ACHN (cell line): ENCODE measurements at regions not wholly inside any gene's neighbourhood (a gene's known extent, or its start where the extent isn't known, plus 50 kb on each side); places are given as distances from the start of the nearest gene placed in this dataset.
A peak's percentile ranks its signal among the peaks of the same experiment; 100 is the strongest.

ENCODE experiments used
- DNase-seq: peaks from one replicate; pipeline ENCODE4 v3.0.0-alpha.2; 2015
- in situ Hi-C: cut with HindIII; loops from 2 replicates; pipeline ENCODE4 v1.10.0; 2017; ENCODE audit warnings: low sequenced_read_pairs, low pct_ligation_motif_present, low pct_unique_long_range_greater_than_20kb

- in situ Hi-C loops: no loop called here
- DNase-seq: peak; percentile 70
These were observed 64.3 kb upstream of the TRABD2B start for GRCh38 chr1:48061162-48062136.

- no peak for DNase-seq
- in situ Hi-C loops: no loop called here
These were observed 62.1 kb upstream of the TRABD2B start for GRCh38 chr1:48059289-48059688.

DNA sequence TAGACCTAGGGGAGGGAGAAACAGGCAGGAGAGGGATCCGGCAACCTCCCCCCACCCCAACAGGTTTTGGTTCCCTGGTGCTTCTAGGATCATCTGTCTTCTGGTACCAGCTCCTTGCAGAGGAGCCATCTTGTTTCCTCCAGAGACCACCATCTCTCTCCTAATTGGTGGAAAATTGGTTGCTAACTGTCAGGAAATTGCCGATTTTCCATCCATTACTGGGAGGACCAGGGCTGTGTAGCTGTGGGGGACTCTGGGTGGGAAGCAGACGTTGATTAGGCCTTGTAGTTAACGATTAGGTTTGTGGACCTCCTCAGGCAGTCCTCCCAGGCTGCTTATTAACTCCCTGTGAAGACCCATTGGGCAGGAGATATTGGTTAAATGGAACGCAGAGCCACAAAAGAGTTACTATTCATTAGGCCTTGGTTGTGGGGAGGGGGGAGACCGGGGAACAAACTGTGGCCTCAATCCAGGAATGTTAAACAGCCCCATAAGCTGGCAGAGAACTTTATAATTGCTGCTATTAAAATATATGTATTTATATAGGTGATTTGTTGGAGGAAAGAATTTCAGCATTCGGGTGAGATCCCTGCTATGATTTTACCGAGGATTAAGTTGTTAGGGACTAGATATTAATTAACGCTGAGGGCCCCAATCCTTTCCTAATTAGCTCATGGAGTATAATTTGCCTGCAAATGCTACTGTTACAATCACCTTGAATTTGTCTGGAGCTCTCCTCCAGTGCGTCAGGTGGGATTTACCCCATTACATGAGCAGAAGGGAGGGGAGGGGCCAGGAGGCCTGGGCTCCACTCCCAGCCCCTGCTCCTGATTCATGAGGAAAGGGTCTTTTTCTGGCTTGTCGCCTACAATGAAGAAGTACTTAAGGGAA is 61.2 kb upstream of the TRABD2B start:
- in situ Hi-C loops: no loop called here
- no peak for DNase-seq

GRCh38 chr1:48057249-48057648 is 60.1 kb upstream of the TRABD2B start:
- in situ Hi-C loops: no loop called here
- no peak for DNase-seq

- no peak for DNase-seq
- in situ Hi-C loops: no loop called here
These were observed 58.9 kb upstream of the TRABD2B start for GRCh38 chr1:48055876-48056764.

DNA sequence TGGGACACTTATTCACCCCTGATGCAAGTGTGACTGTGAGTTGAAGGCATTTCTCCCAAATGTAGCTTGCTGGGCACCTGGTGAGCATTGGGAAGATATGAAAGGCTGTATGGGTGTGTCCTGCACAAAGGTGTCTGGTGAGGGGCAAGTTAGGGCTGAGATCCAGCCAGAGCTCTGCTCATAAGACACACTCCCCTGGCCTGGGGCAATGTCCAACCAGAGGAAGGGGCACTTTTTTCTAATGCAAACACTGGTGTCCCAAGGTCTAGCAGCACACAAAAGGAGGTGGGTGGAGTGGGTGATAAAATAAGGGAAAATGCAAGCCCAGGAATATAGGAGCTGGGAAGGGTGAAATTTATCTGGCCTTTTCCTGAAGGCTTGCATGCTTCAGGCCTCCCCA is 57.0 kb upstream of the TRABD2B start:
- in situ Hi-C loops: no loop called here
- DNase-seq: no peak

DNA sequence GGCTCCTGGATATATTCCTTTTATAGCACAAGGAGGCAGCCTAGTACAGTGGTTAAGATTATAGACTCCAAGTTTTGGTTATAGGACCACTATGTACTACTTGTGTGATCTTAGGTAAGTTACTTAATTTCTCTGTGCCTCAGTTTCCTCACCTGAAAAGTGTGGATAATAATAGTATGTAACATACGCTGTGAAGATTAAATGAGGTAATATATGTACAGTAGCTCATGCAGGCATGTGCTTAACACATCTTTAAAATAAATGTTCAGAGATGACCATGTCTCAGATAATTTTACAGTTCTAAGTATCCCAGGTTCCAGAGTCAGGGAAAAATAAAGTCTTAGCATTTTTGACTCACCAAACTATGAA is 55.7 kb upstream of the TRABD2B start:
- in situ Hi-C loops: no loop called here
- DNase-seq: no peak

DNA sequence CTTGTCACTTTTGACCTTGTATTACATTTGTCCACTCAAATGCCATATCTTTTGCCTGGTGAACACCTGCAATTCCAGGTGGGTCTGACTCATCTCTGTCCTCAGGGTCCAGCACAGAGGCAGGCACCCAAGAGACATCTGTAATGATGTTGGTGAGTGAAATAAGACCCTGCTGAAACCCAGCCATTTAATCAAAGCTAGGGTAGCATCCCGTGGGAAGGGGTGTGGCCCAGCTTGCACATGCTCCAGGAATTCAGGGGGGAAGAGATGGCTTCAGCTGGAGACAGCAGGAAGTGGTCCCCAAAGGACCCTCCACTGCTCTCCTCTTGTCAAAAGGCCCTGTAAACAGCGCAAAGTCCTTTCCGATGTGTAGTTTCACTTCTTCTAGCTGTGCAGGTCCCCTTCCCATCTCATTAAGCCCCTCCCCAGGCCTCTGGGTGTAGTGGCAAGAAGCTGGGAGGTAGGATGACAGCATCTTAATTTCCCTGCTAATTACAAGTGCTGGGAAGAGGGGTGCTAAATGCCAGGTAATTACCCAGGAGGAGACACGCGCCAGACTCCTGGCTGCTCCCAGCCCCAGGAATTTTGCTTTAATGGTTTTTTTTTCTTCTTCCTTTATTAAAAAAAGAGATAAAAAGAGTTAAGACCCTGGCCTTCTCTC is 54.4 kb upstream of the TRABD2B start:
- in situ Hi-C loops: no loop called here
- DNase-seq: no peak

GRCh38 chr1:48049823-48050535 is 52.8 kb upstream of the TRABD2B start:
- no peak for DNase-seq
- in situ Hi-C loops: no loop called here

- in situ Hi-C loops: no loop called here
- DNase-seq: no peak
These were observed 51.8 kb upstream of the TRABD2B start for GRCh38 chr1:48048980-48049379.

DNA sequence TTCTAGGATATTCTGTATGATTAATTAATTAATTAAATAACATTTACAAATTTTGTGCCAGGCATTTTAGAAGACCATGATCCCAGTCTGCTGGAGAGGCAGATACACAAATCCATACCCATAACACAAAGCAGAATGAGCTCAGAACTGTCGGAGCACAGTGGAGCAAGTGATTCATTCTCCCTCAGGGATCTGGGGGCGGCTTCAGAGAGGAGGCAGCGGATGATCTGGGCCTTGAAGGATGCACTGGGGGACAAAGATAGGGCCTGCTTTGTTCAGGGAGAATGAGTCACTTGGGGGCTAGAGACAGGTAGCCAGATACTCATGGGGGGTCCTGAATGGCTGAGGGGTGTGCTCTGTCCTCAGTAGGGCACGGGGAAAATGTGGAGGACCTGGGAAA is 50.9 kb upstream of the TRABD2B start:
- DNase-seq: no peak
- in situ Hi-C loops: no loop called here

DNA sequence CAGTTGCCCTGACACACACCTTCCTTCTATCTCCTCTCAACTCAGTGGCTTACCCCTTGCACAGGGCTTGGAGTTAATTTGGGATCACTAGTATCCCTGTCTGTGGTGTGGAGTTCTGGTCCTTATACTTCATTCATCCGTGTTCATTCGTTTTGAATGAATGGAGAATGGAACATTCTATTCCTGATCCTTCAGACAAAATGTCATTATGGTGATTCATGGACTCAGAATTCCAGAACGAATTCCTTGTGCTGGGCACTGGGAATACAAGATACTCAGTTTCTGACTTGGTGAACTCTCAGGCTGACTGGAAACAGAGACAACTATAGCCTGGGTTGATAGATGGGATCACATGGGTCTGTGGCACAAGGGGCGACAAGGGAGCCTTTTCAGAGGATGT is 49.9 kb upstream of the TRABD2B start:
- peak; percentile 70 for DNase-seq
- in situ Hi-C loops: no loop called here
